C1 segment of cervical spinal cord (tissue), 14 donors: ENCODE measurements at regions not wholly inside any gene's neighbourhood (a gene's known extent, or its start where the extent isn't known, plus 50 kb on each side); places are given as distances from the start of the nearest gene placed in this dataset.

ENCODE experiments used
- DNase-seq, 14 donors: peaks; one replicate each; lab custom pipeline; 2025; lab: John Stamatoyannopoulos, UW

DNA sequence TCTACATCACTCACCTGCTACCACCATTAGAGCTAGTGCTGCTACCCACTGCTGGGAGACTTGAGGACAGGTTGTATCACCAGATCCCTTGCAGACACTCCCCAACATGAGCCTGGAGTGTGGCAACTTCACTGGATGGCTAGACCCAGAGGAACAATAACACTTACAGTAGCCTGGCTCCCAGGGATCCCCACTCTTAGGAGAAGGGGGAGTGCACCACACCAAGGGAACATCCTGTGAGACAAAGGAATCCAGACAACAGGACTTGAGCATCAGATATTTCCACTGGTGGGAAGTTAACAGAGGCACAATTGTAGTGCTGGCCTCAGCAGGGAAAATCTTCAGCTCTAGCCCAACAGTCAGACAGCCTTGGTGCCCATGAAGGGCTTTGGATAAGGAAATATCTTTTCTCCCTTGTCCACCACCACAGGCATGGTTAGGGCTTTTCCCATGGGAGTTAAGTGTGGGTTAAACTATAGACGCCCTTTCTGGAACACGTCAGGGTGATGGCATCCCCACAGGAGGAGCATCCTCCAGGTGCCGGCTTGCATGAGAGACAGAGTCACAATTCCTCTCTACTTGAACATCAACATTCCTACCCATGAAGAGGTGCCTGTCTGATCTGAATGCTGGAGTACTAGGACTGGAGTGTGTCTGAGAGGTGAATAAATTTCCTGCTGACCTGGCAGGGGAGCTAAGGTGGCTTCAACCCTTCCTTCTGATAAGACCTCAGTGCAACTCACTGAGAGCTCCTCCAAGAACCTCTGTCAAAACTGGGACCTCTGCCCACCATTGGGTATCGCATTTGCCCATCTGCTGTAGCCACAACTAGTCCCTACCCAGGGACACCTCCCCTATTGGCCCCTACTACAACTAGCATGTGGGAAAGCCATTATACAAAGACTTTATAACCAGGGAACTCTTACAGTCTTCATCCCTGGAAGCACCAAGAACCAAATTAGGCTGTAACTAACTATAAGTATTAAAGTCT is 55.4 kb upstream of the SIRPG start:
- DNase-seq: no peak

DNA sequence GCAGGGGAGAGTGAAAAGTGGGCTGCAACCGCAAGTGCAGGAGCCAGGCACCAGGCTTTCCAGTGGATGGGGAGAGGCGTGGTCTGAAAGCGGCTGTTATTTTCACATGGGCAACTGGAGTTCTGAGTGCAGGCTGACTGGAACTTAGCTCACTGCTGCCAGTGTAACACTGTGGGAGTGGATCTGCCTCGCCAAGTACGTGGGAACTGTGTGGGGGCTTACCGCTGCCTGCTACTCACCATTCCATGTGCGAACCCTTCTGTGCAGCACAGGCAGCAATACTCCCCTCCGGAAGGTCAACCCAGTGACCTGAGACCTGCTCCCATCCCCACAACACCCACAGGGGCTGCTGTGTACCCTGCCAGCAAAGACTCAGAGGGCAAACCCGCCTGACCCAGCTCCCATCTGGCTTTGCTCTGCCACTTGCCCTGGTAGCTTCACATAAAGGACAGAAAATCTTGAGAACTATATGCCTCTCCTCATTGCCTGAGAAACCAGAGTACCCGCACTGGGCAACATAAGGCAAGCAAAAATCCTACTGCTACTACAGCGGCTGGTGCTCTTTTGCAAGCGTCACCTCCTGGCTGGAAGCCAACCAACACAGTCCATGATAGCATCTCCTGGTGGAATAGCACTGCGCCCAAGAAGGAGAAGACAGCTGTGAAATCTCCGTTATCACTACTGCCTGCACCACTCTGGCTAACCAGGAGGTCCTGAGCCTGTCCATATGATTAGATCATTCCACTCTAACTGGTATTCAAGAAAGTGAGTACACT is 54.4 kb upstream of the SIRPG start:
- no peak for DNase-seq

DNA sequence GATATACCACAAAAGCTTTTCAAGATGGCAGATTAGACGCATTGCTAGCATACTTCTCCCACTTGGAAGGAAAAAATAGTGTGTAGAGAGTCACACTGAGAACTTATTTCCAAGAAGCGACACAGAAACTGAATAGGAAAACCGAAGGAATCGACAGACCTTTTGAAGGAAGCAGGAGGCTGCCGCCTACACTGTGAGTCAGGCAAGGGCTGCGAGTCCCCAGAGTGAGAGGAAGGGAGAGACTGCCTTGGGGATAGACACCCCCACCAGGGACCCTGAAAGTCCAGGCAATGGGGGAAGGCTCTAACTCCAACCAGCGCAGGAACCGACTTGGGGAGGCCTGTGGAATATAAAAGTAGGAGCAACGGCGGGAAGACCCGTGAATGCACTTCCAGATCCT is 53.7 kb upstream of the SIRPG start:
- DNase-seq: no peak

DNA sequence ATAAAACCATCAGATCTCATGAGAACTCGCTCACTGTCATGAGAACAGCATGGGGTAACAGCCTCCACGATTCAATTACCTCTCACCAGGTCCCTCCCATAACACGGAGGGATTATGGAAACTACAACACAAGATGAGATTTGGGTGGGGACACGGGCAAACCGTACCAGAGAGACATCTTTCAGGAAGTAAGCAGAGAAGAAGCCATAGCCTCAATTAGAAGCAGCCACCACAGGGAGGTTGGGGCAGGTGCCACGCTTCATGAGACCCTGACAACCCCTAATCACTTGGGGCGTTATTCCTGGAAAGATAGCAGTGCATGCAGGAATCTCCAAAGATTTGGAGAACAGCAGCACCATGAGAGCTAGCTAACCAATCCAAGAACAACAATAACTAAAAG is 52.9 kb upstream of the SIRPG start:
- no peak for DNase-seq

DNA sequence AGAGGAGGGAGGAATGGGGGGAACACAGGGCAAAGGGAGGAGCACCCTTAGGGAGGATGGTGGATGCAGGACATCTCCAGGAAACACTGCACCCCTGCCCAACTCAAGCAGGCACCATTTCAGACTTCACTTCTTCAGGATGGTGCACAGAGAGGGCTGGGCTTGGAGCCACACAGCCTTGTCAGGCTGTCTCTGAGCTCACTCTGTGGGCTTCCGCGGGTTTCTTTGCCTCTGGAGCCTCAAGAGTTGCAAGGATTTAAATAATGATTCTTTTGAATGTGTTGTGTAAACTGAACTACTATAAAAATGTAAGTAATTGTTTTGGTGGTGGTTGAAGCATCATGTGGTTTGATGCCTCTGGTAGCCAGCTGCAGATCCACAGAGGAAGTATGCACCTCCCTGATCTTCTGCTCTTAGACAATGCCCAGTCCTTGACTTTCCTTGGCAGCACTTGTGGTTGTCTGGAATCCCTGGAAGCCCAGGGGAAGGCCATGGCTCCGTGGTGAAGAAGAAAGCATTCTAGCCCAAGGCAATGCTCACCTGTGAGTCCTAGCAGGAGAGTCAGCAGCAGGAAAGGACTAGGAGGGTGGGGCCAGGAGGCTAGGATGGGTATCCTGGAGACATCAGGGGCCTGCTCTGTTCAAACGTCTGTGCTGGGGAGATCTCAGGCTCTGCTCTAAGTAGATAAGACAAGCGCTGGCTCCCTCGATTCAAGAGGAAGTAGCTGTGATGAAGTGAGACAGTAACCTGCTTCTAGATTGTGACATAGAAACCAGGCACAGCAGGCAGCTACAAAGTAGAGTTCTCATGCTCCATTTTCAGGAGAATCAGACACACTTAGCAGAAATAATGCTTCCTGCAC is 50.2 kb upstream of the SIRPG start:
- DNase-seq: no peak
